ENCODE measurements at regions not wholly inside any gene's neighbourhood (a gene's known extent, or its start where the extent isn't known, plus 50 kb on each side); places are given as distances from the start of the nearest gene placed in this dataset.

DNA sequence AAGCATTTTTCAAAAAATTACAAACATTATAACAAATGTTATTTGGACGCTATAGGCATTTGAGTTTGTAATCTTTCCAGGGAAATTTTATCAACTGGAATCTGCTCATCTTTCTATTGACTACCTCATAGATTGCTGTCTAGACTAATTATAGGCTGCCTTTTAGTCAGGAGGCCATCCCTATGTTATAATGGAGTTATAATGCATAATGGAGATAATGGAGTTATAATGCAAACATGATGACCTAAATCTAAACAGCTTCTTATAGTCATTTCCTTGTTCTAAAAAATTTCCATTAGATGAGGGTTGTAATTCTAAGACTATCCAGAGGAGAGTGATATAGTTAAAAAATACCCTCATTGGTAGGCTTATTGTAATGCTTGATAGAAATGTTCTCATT, 226.4 kb downstream of the SI start:
- Histone ChIP-seq H3K27me3 (no peaks in the 10 kb centered on the region), H3K36me3 (no peaks in the 10 kb centered on the region), H3K4me1 (no peaks in the 10 kb centered on the region), H3K27ac (no peak overlapping the region), H3K9me3 (no peaks in the 10 kb centered on the region), H3K4me3 (no peak overlapping the region)
- in situ Hi-C loops (cut with MboI; ENCODE audit: low sequenced_read_pairs in 4 of 4) (no loop called here), intact Hi-C loops (cut with DNase I; ENCODE audit: low total_unique reads) (no loop called here)
- TF ChIP-seq, protein P1, sequence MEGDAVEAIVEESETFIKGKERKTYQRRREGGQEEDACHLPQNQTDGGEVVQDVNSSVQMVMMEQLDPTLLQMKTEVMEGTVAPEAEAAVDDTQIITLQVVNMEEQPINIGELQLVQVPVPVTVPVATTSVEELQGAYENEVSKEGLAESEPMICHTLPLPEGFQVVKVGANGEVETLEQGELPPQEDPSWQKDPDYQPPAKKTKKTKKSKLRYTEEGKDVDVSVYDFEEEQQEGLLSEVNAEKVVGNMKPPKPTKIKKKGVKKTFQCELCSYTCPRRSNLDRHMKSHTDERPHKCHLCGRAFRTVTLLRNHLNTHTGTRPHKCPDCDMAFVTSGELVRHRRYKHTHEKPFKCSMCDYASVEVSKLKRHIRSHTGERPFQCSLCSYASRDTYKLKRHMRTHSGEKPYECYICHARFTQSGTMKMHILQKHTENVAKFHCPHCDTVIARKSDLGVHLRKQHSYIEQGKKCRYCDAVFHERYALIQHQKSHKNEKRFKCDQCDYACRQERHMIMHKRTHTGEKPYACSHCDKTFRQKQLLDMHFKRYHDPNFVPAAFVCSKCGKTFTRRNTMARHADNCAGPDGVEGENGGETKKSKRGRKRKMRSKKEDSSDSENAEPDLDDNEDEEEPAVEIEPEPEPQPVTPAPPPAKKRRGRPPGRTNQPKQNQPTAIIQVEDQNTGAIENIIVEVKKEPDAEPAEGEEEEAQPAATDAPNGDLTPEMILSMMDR (IDR thresholded peaks at IDR 0.05 in 4 of 5, conservative IDR thresholded peaks at IDR 0.05 in 1 of 5), result no peak
- no peak for TF ChIP-seq POLR2A (IDR thresholded peaks at IDR 0.05)
- DNase-seq, result no peak
- no peak for ATAC-seq

DNA sequence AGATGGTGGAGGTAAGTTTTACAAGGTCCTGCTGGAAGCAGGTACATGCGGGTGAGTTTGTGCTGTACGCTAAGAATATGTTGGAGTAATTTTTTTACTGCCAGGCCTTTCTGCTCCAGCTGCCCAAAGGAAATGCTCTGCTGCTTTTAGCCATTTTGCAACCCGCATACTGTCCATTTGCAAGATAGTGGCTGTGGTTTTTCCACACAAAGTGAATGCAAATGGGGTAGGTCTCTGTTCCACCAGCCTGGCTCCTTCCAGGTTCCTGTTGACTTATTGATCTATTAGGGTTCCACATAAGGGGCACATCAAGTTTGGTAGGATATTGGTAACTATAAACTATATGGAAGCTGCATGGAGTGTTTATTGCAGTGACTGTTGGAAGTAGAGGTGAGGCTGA, 227.1 kb downstream of the SI start:
- H3K9me3 ChIP-seq, result no peaks in the 10 kb centered on the region
- DNase-seq (no peak), ATAC-seq (no peak)
- H3K36me3 ChIP-seq, result no peaks in the 10 kb centered on the region
- no peaks in the 10 kb centered on the region for H3K4me1 ChIP-seq
- no peaks in the 10 kb centered on the region for H3K27me3 ChIP-seq
- no peak overlapping the region for H3K4me3 ChIP-seq
- TF ChIP-seq, protein P1 (IDR thresholded peaks at IDR 0.05 in 4 of 5, conservative IDR thresholded peaks at IDR 0.05 in 1 of 5), result no peak
- TF ChIP-seq POLR2A (IDR thresholded peaks at IDR 0.05), result no peak
- no peak overlapping the region for H3K27ac ChIP-seq
- in situ Hi-C loops (cut with MboI; ENCODE audit: low sequenced_read_pairs in 4 of 4), result no loop called here
- intact Hi-C loops (cut with DNase I; ENCODE audit: low total_unique reads), result no loop called here

DNA sequence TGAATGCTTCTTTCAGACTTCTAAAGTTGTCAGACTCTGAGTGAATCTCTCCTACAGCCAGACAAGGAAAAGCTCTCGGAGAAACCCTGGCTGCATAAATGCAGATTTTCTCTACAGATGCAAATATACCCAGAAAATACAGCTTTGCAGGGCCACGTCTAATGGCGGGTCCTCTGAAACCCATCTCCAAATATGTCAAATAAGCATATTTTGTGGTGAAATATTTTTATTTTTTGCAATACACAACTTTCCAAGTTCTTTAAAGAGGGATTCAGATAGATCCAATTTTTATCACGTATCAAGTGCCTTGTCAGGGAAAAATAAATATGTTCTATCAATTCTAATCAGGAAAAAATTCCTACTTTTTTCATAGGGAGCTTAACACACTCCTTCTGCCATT, 229.4 kb downstream of the SI start:
- Histone ChIP-seq H3K27me3 (no peaks in the 10 kb centered on the region), H3K36me3 (no peaks in the 10 kb centered on the region), H3K9me3 (no peaks in the 10 kb centered on the region), H3K27ac (no peak overlapping the region), H3K4me1 (no peaks in the 10 kb centered on the region), H3K4me3 (no peak overlapping the region)
- no peak for ATAC-seq
- no peak for DNase-seq
- intact Hi-C loops (cut with DNase I; ENCODE audit: low total_unique reads), result no loop called here
- TF ChIP-seq, protein P1 (IDR thresholded peaks at IDR 0.05 in 4 of 5, conservative IDR thresholded peaks at IDR 0.05 in 1 of 5), result no peak
- no peak for TF ChIP-seq POLR2A (IDR thresholded peaks at IDR 0.05)
- in situ Hi-C loops (cut with MboI; ENCODE audit: low sequenced_read_pairs in 4 of 4), result no loop called here

DNA sequence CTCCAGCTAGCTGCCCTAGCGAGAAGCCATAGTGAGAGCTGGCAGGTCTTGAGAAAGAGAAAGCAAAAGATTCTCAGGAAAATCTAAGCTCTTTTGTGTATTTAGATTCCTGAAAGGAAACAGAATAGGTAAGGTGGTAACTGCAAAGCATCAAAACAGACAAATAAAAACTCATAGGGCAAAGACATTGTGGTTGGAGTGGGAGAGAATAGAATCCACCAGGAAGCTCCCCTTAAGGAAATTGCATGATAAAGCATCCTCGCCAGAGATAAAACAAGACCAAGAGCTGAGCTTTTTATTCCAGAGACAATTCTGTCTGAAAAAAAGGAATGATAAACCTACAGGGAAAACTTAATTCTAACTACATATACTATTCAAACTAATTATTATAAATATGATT, 232.6 kb downstream of the SI start:
- intact Hi-C loops (cut with DNase I; ENCODE audit: low total_unique reads), result no loop called here
- no peaks in the 10 kb centered on the region for H3K36me3 ChIP-seq

DNA sequence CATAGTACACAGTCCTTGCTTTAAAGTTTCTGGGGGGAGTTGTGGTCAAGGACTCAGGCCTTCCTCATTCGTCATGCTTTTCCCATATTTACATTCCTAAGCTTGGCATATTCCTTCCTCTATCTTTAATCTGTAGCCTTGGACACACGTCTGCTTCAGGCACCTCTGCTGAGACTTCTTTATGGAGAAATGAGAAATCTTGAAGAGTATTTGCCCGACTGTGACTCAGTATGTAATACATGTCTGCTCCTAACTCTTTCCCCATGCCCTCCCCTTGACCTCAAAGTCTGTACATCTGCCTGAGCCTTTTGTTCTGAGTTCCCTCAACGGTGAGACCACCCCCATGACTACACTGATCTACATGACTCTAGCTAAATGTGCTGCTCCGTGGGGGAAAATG, 246.1 kb downstream of the SI start:
- Histone ChIP-seq H3K9me3 (no peaks in the 10 kb centered on the region), H3K36me3 (no peaks in the 10 kb centered on the region), H3K27me3 (no peaks in the 10 kb centered on the region), H3K4me1 (no peaks in the 10 kb centered on the region), H3K4me3 (no peak overlapping the region), H3K27ac (no peak overlapping the region)
- DNase-seq, result no peak
- intact Hi-C loops (cut with DNase I; ENCODE audit: low total_unique reads) (no loop called here), in situ Hi-C loops (cut with MboI; ENCODE audit: low sequenced_read_pairs in 4 of 4) (no loop called here)
- no peak for ATAC-seq
- TF ChIP-seq POLR2A (IDR thresholded peaks at IDR 0.05), result no peak
- TF ChIP-seq, protein P1 (IDR thresholded peaks at IDR 0.05 in 4 of 5, conservative IDR thresholded peaks at IDR 0.05 in 1 of 5), result no peak

More for the DNA sequence above, 232.6 kb downstream of the SI start:
- Histone ChIP-seq H3K27me3 (no peaks in the 10 kb centered on the region), H3K27ac (no peak overlapping the region), H3K9me3 (no peaks in the 10 kb centered on the region), H3K4me3 (no peak overlapping the region), H3K4me1 (no peaks in the 10 kb centered on the region)
- no peak for ATAC-seq
- TF ChIP-seq POLR2A (IDR thresholded peaks at IDR 0.05), result no peak
- TF ChIP-seq, protein P1 (IDR thresholded peaks at IDR 0.05 in 4 of 5, conservative IDR thresholded peaks at IDR 0.05 in 1 of 5), result no peak
- in situ Hi-C loops (cut with MboI; ENCODE audit: low sequenced_read_pairs in 4 of 4), result no loop called here
- DNase-seq, result no peak

Data from gastrocnemius medialis (tissue), 4 donors.